ENCODE measurements at regions not wholly inside any gene's neighbourhood (a gene's known extent, or its start where the extent isn't known, plus 50 kb on each side); places are given as distances from the start of the nearest gene placed in this dataset.

- Histone ChIP-seq H3K27me3 (no peaks in the 10 kb centered on the region), H3K27ac (no peak overlapping the region), H3K4me3 (no peak overlapping the region), H3K36me3 (no peaks in the 10 kb centered on the region), H3K4me1 (no peaks in the 10 kb centered on the region), H3K9me3 (no peaks in the 10 kb centered on the region)
- intact Hi-C loops (cut with DNase I), result no loop called here
- no peak for DNase-seq (ENCODE audit: extremely low spot score in 2 of 2)
- TF ChIP-seq POLR2A (IDR thresholded peaks at IDR 0.05), result no peak
- TF ChIP-seq POLR2AphosphoS5 (IDR thresholded peaks at IDR 0.05; ENCODE audit: insufficient read depth in 1 of 2, low read depth in 1 of 2), result no peak
- TF ChIP-seq CTCF (IDR thresholded peaks at IDR 0.05), result no peak
These were observed 774.9 kb upstream of the ALCAM start for GRCh38 chr3:104591776-104592175.

GRCh38 chr3:104594491-104594890, 772.2 kb upstream of the ALCAM start:
- TF ChIP-seq POLR2AphosphoS5 (IDR thresholded peaks at IDR 0.05; ENCODE audit: insufficient read depth in 1 of 2, low read depth in 1 of 2) (no peak), POLR2A (IDR thresholded peaks at IDR 0.05) (no peak), CTCF (IDR thresholded peaks at IDR 0.05) (no peak)
- no peaks in the 10 kb centered on the region for H3K36me3 ChIP-seq
- no peak overlapping the region for H3K27ac ChIP-seq
- no peaks in the 10 kb centered on the region for H3K9me3 ChIP-seq
- intact Hi-C loops (cut with DNase I), result no loop called here
- DNase-seq (ENCODE audit: extremely low spot score in 2 of 2), result no peak
- H3K4me3 ChIP-seq, result no peak overlapping the region
- H3K27me3 ChIP-seq, result no peaks in the 10 kb centered on the region
- H3K4me1 ChIP-seq, result no peaks in the 10 kb centered on the region

- no peak for DNase-seq (ENCODE audit: extremely low spot score in 2 of 2)
- TF ChIP-seq POLR2AphosphoS5 (IDR thresholded peaks at IDR 0.05; ENCODE audit: insufficient read depth in 1 of 2, low read depth in 1 of 2), result no peak
- no peak for TF ChIP-seq CTCF (IDR thresholded peaks at IDR 0.05)
- TF ChIP-seq POLR2A (IDR thresholded peaks at IDR 0.05), result no peak
- Histone ChIP-seq H3K4me1 (no peaks in the 10 kb centered on the region), H3K4me3 (no peak overlapping the region), H3K36me3 (no peaks in the 10 kb centered on the region), H3K27ac (no peak overlapping the region), H3K9me3 (no peaks in the 10 kb centered on the region), H3K27me3 (no peaks in the 10 kb centered on the region)
- intact Hi-C loops (cut with DNase I), result no loop called here
These were observed 770.7 kb upstream of the ALCAM start for GRCh38 chr3:104596054-104596453.

GRCh38 chr3:104596551-104596950, 770.2 kb upstream of the ALCAM start:
- DNase-seq (ENCODE audit: extremely low spot score in 2 of 2), result no peak
- intact Hi-C loops (cut with DNase I), result no loop called here
- H3K9me3 ChIP-seq, result no peaks in the 10 kb centered on the region
- no peaks in the 10 kb centered on the region for H3K4me1 ChIP-seq
- no peak overlapping the region for H3K27ac ChIP-seq
- H3K36me3 ChIP-seq, result no peaks in the 10 kb centered on the region
- H3K27me3 ChIP-seq, result no peaks in the 10 kb centered on the region
- H3K4me3 ChIP-seq, result no peak overlapping the region
- TF ChIP-seq POLR2A (IDR thresholded peaks at IDR 0.05), result no peak
- TF ChIP-seq CTCF (IDR thresholded peaks at IDR 0.05), result no peak
- no peak for TF ChIP-seq POLR2AphosphoS5 (IDR thresholded peaks at IDR 0.05; ENCODE audit: insufficient read depth in 1 of 2, low read depth in 1 of 2)

- intact Hi-C loops (cut with DNase I), result no loop called here
- no peak for TF ChIP-seq POLR2AphosphoS5 (IDR thresholded peaks at IDR 0.05; ENCODE audit: insufficient read depth in 1 of 2, low read depth in 1 of 2)
- no peak for TF ChIP-seq CTCF (IDR thresholded peaks at IDR 0.05)
- no peak for TF ChIP-seq POLR2A (IDR thresholded peaks at IDR 0.05)
- Histone ChIP-seq H3K9me3 (no peaks in the 10 kb centered on the region), H3K27ac (no peak overlapping the region), H3K36me3 (no peaks in the 10 kb centered on the region), H3K4me1 (no peaks in the 10 kb centered on the region), H3K4me3 (no peak overlapping the region), H3K27me3 (no peaks in the 10 kb centered on the region)
- DNase-seq (ENCODE audit: extremely low spot score in 2 of 2), result no peak
These were observed 767.7 kb upstream of the ALCAM start for GRCh38 chr3:104598848-104599511.
